GM18505 (cell line): ENCODE measurements at regions not wholly inside any gene's neighbourhood (a gene's known extent, or its start where the extent isn't known, plus 50 kb on each side); places are given as distances from the start of the nearest gene placed in this dataset.
"Not testable (repeated sequence)": the region's sequence is repeated elsewhere in the genome, so short reads cannot be mapped to it uniquely, and the experiment has no call there.

Source experiments
- ATAC-seq: cut with Tn5 transposase; IDR thresholded peaks from one replicate; pipeline ENCODE4 v1.9.1; 2021; ENCODE audit not compliant: unreplicated experiment
- POLR2A ChIP-seq: IDR thresholded peaks from 4 replicates; pipeline ENCODE4 v1.6.1; 2011; ENCODE audit warnings: borderline replicate concordance; ENCODE audit not compliant: insufficient read depth, insufficient read length; ENCODE audit errors: extremely low read depth

GRCh38 chr5:126055348-126055729, 367.9 kb upstream of the GRAMD2B start:
- no peak for ATAC-seq
- no peak for TF ChIP-seq POLR2A

- ATAC-seq = no peak
- TF ChIP-seq POLR2A = no peak
These were observed 366.9 kb upstream of the GRAMD2B start for GRCh38 chr5:126056352-126056751.

DNA sequence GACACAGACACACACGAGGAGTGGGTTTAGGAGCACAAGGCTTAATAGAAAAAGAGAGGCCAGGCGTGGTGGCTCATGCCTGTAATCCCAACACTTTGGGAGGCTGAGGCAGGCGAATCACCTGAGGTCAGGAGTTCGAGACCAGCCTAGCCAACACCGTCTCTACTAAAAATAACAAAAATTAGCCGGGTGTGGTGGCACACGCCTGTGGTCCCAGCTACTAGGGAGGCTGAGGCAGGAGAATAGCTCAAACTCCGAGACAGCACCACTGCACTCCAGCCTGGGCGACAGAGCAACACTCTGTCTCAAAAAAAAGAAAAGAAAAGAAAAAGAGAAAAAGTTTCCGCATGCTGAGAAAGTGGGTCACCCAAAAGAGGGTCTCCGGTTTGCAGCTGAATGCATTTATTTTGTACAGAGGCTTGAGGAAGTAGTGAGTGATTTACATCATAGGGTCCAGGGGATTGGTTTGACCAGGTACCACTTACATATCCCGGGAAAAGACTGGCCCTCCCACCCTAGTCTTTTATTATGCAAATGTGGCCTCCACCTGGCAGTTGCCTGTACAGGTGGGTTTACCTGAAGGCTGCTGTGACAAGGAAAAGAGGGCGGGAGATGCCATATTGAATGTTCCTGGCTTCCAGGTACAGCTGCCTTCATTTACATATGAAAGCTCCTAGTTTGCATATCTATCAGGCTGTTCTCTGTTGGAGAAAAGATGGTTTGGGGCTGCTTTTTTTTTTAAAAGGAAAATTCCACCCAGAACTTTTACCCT, 366.2 kb upstream of the GRAMD2B start:
- no peak for TF ChIP-seq POLR2A
- ATAC-seq = no peak

DNA sequence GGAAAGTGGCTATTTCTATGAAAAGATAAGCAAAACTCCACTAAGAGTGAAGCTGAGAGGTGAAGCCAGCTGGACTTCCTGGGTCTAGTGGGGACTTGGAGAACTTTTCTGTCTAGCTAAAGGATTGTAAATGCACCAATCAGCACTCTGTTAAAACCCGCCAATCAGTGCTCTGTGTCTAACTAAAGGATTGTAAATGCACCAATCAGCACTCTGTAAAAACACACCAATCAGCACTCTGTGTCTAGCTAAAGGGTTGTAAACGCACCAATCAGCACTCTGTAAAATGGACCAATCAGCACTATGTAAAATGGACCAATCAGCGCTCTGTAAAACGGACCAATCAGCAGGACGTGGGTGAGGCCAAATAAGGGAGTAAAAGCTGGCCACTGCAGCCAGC, 364.8 kb upstream of the GRAMD2B start:
- ATAC-seq = not testable (repeated sequence)

- TF ChIP-seq POLR2A = no peak
- ATAC-seq = no peak
These were observed 360.6 kb upstream of the GRAMD2B start for GRCh38 chr5:126062398-126063221.

- no peak for ATAC-seq
- no peak for TF ChIP-seq POLR2A
These were observed 358.1 kb upstream of the GRAMD2B start for GRCh38 chr5:126065061-126065460.

DNA sequence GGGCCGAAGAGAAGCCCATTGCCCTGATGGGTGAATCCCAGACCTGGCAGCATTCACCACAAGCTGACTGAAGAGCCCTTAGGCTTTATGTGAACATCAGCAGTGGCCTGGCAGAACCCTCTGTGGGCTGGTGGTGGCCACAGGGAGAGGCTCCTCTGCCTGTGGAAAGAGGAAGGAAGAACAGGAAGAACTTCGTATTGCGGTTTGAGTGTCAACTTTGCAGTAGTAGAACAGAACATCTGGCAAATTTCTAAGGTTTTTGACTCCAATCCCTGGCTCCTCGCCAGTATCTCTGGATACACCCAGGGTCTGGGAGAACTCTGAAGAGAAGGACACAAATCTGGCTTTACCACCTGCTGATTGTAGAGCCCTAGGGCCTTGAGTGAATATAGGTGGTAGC, 356.4 kb upstream of the GRAMD2B start:
- no peak for ATAC-seq
- no peak for TF ChIP-seq POLR2A

- no peak for TF ChIP-seq POLR2A
- ATAC-seq = no peak
These were observed 355.8 kb upstream of the GRAMD2B start for GRCh38 chr5:126067404-126067803.

DNA sequence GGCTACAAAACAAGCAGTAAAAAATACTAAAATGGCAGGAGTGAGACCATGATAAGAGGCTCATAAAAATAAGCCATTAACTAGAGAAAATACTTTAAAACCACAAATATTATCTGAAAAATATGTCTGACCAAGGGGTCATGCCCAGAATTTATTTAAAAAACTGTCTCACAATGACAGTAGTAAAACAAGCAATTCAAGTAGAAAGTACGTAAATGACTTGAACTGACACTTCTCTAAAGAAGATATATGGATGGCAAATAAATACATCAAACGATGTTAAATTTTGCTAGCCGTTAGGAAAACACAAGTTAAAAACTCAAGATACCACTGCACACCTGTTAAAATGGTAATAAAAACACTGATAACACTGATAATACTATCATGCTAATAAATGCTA, 353.9 kb upstream of the GRAMD2B start:
- no peak for TF ChIP-seq POLR2A
- no peak for ATAC-seq

DNA sequence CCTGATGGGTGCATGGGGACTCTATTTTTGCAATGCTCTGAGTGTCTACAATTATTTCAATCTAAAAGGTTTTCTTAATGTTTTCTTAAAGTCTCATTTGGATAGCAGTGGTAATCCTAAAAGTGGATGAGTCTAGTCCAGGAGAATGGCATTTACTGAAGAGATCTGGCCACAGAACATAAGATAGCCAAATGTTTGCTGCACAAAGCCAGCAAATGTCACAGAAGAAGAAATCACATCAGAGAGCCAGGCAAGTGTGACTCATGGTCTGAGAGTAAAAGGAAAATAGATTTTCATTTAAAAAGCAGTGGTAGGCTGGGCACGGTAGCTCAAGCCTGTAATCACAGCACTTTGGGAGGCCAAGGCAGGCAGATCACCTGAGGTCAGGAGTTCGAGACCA, 352.7 kb upstream of the GRAMD2B start:
- no peak for ATAC-seq
- TF ChIP-seq POLR2A = no peak

- no peak for TF ChIP-seq POLR2A
- no peak for ATAC-seq
These were observed 348.7 kb upstream of the GRAMD2B start for GRCh38 chr5:126074538-126074937.

GRCh38 chr5:126079266-126079665, 343.9 kb upstream of the GRAMD2B start:
- ATAC-seq = no peak

GRCh38 chr5:126081209-126081608, 342.0 kb upstream of the GRAMD2B start:
- ATAC-seq = no peak
- no peak for TF ChIP-seq POLR2A

More at GRCh38 chr5:126079266-126079665, 343.9 kb upstream of the GRAMD2B start:
- TF ChIP-seq POLR2A = no peak

DNA sequence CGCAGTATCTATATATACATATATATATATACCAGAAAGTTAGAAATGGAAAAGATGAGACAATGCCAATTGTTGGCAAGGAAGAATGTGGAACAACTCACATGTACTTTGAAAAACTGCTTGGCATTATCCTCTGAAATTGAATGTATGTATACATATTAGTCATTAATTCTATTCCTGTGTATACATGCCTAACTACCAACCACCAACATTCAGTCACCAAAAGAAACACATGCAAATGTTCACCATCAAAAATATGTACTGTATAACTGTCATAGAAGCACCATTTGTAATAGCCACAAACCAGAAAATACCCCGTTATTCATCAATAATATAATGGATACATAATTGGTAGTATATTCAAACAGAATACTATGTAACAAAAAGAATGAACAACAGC, 330.2 kb upstream of the GRAMD2B start:
- no peak for TF ChIP-seq POLR2A

DNA sequence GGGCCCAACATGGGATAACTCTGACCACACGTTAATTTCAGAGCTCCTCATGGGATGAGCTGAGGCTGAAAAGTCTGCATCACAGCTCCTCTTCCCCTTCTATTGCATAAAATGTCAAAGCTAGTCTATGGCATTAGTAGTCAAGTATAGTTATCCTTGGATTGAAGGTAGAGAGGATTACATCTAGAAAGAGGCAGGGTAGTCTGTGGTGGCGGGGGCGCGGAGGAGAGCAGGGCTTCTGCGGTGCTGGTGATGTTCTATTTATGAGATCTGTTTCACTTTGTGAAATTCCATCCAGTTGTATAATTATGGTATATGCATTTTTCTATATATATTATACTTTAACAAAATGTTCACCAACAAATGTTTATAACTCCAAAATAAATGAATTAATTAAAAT, 329.5 kb upstream of the GRAMD2B start:
- ATAC-seq = no peak
- no peak for TF ChIP-seq POLR2A

More for the DNA sequence above, 330.2 kb upstream of the GRAMD2B start:
- no peak for ATAC-seq

DNA sequence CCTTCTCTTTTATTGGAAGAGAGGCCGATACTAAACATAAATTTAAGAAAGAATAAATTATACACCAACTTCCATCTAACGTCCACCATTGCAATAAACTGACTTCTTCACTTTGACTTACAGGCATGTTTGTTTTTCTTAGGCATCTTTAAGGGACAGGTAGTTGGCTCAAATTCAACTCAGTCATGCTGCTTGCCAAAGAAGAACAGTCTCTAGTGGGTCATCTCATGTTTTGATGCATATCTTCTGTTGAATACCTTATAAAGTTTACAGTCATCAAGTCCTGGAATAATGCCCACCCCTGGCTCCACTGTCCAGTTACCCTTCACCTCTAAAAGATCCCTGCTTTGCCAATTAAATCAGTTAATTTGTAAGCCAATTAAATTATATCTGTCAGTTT, 328.2 kb upstream of the GRAMD2B start:
- no peak for TF ChIP-seq POLR2A
- ATAC-seq = no peak
